ENCODE measurements at regions not wholly inside any gene's neighbourhood (a gene's known extent, or its start where the extent isn't known, plus 50 kb on each side); places are given as distances from the start of the nearest gene placed in this dataset.
"Not testable (repeated sequence)": the region's sequence is repeated elsewhere in the genome, so short reads cannot be mapped to it uniquely, and the experiment has no call there.

DNA sequence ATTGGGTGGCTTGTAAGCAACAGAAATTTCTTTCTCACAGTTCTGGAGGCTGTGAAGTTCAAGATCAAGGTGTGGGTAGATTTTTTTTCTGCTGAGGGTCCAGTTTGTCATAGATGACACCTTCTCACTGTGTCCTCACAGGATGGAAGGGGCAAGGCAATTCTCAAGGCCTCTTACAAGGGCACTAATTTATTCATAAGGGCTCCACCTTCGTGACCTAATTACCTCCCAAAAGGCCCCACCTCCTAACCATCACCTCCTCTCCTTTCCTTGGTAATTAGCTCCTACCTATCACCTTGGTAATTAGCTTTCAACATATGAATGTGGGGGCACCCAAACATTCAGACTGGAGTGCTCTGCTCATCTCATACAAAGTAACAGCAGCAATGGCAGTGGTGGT is 92.3 kb upstream of the CD44 start:
- DNase-seq (ENCODE audit: low read depth, low spot score): no peak

DNA sequence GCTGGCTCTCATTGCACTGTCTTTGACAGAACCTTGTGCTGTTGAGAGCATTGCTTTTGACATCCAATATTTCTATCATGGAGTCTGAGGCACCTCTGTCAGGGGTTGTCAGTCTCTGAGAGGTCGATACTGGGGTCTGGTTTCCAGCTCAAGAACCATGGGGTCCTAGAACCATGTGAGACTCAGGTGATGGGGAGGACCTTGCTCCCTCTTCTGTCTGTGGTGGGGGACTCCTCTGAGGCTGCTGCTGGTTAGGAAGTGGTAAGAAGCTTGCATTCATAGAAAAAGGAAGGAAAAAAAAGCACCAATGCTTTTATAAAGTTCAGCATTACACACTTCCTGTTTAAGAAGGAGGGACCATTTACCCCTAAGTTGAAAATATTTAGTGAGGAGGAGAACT is 91.8 kb upstream of the CD44 start:
- no peak for DNase-seq (ENCODE audit: low read depth, low spot score)

DNA sequence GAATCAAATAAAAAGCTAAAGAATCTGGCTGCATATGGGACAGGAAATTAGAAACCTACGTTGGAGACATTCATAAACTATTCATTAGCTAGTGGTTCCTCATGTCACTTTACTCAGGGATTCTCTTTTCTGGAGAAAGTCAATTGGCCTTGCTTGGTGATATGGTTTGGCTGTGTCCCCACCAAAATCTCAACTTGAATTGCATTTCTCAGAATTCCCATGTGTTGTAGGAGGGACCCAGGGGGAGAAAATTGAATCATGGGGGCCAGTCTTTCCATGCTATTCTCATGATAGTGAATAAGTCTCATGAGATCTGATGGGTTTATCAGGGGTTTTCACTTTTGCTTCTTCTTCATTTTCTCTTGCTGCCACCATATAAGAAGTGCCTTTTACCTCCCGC is 91.2 kb upstream of the CD44 start:
- no peak for DNase-seq (ENCODE audit: low read depth, low spot score)

- DNase-seq (ENCODE audit: low read depth, low spot score): not testable (repeated sequence)
Measured at GRCh38 chr11:35048346-35048745, 90.6 kb upstream of the CD44 start.

- DNase-seq (ENCODE audit: low read depth, low spot score): no peak
Measured at GRCh38 chr11:35049859-35050531, 89.0 kb upstream of the CD44 start.

DNA sequence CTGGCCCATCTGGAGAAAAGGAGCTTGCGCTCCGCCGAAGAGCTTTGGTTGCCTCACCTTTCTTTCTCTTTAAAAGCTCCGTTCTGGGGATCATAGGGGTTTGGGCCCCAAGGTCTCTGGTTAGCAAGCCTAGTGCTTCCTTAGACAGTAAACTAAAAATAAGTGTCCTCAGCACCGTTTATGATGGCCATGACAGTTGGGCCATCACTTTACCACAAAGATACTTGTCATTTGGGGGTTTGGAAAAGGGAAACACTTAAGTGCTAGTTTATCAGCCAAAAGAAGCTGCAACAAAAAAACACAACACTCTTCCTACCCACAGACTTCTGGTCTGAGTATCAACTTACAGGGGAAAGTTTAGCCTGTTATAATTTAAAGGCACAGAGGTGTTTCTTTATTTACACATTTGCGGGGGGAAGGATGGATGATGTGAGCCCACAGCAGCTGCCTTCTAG is 88.4 kb upstream of the CD44 start:
- no peak for DNase-seq (ENCODE audit: low read depth, low spot score)

DNA sequence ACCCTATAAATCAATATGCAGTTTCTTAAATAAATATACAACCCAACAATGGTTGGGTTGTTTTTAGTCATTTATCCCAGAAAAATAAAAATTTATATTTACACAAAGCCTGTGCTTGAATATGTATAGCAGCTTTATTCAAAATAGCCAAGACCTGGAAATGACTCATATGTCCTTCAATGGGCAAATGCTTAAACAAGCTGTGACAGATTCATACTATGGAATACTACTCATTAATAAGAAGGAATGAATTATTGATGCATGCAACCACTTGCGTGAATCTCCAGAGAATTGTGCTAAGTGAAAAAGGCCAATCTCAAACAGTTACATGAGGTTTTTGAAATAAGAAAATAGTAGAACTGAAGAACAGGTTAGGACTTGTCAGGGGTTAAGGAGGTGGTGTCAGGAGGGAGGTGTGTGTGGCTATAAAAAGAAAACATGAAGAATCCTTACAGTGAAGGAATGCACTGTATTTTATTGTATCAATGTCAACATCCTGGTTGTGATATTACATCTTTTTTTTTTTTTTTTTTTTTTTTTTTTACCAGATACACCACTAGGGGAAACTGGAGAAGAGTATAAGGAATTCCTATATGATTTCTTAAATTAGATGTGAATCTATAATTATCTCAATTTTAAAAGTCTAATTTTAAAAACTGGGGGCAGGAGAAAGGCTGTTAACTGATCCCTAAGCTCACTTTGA is 82.4 kb upstream of the CD44 start:
- DNase-seq (ENCODE audit: low read depth, low spot score): no peak

DNA sequence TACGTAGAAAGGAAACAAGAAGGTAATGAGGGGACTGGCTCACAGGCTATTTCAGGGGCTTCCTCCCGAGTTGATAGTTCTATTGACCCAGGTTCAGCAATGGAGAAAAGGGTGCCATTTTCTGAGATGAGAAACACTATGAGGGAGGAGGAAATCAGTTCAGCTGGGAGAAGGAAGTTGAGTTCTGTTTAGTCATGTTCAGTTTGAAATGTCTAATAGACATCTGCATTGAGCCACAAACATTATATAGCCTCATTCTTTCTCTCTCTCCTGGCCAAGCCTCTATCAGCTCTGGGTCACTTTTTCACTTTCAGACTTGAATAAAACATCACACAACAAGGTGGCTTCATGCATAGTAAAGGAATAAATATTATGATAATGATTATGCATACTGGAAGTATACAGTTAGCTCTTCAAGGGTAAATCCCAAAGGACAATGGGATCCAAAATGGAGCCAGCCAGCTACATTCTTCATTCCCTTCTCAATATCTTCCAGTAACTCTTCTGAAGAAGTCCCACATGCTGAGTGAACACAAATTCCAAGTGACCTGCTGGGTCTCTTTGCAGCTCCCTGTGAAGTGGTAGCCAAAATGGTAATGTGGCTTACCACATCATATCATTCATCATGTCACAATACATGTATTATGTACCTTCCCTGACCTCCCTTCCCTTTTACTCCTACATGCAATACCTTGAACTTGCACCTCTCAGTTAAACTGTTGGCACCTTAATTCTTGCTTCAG is 80.9 kb upstream of the CD44 start:
- peak; percentile 67 for DNase-seq (ENCODE audit: low read depth, low spot score)

DNA sequence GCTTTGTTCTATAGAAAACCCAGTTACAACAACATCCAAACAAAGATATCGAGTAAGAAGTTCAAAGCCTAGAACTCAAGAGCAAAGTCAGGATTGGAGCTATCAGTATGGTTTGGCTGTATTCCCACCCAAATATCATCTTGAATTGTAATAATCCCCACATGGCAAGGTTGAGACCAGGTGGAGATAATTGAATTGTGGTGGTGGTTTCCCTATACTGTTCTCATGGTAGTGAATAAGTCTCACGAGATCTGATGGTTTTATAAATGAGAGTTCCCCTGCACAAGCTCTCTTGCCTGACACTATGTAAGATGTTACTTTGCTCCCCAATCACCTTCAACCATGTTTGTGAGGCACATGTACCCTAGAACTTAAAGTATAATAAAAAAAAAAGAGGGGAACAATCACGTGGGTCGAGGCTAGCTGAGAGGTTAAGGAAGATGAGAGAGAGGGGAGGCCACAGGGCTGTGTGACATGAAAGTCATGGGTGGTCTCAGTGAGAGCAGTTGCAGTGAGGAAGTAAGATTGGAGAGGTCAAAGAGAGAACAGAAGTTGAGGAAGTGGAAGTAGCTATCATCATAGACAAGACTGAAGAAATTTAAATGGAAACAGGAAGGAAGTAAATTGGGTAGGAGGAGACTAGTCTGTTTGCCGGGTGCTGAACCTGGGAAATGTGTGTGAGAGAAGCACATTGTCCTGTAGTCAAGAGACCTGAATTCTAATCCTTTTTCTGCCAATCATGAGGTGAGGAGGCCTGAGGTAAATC is 80.1 kb upstream of the CD44 start:
- no peak for DNase-seq (ENCODE audit: low read depth, low spot score)

GRCh38 chr11:35061516-35062440 is 77.2 kb upstream of the CD44 start:
- no peak for DNase-seq (ENCODE audit: low read depth, low spot score)

DNA sequence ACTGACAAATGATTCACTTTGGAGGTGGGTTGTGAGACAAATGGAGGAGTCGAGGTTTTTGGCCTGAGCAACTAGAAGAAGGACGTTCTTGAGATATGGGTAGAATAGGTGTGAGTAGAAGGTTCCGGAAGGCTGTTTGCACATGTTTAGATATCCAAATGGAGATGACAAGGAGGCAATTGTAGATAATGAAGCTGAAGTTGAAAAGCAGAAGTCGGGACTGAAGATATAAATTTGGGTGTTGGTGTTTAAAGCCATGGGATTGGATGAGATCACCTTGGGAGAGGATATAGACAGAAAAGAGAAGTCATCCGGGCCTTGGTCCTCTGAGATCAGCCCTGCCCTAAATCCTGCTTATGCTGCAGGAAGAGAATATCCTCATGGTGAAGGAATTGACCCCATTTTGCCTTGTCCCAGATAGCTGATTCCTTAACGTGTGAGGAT is 75.5 kb upstream of the CD44 start:
- DNase-seq (ENCODE audit: low read depth, low spot score): no peak

- peak; percentile 39 for DNase-seq (ENCODE audit: low read depth, low spot score)
Measured at GRCh38 chr11:35064114-35064800, 74.7 kb upstream of the CD44 start.

DNA sequence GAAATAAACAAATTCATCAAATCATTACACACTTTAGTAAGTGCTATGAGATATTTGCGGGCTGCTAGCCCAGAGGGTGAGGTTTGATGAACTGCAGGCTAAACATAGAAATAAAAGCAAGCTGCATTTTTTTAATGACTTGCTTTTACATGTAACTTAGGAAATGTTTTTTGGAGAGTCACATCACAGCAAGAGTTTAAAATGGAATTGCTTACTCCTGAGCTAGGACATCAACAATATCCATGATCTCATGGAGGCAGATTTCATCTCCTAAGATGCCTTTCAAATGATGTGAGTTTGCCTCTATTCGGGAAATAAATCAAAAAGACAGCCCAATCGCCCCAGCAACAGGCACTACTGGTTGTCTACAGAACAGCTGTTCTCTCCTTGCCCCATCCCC is 73.4 kb upstream of the CD44 start:
- DNase-seq (ENCODE audit: low read depth, low spot score): no peak

GRCh38 chr11:35066030-35066429 is 72.9 kb upstream of the CD44 start:
- DNase-seq (ENCODE audit: low read depth, low spot score): no peak

DNA sequence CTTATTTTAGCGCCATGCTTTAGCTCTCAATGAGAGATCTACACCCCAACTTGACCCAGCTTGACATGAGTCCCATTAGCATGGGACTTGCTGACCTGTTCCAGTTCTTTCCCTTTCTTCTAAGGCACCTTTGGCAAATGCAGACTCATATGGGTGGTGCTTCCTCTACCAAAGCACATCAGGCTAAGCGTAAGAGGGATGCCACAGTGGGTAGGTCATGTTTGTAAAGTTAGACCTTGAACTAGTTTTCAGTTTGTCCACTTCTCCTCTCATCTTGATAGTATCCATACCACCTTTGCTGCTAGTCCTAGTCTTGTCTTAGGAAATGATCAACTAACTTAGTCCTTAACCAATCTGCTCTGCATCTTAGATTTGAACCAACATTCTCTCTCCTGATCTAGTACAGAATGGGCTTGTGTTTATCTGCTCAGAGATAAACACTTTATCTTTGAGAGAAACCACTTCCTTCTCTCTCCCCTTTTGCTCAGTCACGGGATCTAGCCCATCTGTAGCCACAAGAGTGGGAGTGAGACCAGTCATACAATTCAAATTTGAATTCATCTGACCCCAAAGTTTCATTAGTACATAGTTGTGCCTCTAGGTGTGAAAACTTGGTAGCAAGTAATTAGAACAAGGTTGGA is 72.1 kb upstream of the CD44 start:
- no peak for DNase-seq (ENCODE audit: low read depth, low spot score)

DNA sequence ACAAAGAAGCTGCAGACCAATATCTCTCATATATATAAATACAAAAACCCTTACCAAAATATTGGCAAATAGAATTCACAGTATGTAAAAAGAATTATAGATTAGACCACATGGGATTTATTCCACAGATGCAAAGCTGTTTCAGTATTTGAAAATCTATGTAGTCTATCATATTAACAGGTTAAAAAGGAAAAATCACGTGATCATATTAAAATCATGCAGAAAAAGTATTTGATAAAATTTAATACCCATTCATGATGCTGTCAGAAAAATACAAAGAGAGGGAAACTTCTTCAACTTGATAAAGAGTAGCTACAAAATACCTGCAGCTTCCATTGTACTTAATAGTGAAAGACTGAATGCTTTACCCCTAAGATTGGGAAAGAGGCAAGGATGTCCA is 67.2 kb upstream of the CD44 start:
- no peak for DNase-seq (ENCODE audit: low read depth, low spot score)

DNA sequence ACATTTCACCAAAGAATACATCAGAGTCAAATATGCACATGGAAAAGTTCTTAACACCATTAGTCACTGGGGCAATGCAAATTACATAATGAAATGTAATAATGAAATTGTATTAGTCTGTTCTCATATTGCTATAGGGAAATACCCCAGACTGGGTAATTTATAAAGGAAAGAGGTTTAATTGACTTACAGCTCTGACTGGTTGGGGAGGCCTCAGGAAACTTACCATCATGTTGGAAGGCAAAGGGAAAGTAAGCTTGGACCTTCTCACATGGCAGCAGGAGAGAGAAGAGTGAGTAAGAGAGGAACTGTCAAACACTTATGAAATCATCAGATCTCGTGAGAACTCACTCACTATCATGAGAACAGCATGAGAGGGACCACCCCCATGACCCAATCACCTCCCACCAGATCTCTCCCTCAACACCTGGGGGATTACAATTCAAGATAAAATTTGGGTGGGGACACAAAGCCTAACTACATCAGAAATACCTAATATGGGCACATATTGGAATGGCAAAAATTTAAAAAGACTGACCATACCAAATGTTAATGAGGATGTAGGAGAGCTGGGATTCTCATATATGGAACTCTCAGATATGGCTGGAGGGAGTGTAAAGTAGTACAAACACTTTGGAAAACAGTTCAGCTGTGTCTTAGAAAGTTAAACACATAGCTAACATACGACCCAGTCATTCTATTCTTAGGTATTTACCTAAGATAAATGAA is 65.1 kb upstream of the CD44 start:
- no peak for DNase-seq (ENCODE audit: low read depth, low spot score)

DNA sequence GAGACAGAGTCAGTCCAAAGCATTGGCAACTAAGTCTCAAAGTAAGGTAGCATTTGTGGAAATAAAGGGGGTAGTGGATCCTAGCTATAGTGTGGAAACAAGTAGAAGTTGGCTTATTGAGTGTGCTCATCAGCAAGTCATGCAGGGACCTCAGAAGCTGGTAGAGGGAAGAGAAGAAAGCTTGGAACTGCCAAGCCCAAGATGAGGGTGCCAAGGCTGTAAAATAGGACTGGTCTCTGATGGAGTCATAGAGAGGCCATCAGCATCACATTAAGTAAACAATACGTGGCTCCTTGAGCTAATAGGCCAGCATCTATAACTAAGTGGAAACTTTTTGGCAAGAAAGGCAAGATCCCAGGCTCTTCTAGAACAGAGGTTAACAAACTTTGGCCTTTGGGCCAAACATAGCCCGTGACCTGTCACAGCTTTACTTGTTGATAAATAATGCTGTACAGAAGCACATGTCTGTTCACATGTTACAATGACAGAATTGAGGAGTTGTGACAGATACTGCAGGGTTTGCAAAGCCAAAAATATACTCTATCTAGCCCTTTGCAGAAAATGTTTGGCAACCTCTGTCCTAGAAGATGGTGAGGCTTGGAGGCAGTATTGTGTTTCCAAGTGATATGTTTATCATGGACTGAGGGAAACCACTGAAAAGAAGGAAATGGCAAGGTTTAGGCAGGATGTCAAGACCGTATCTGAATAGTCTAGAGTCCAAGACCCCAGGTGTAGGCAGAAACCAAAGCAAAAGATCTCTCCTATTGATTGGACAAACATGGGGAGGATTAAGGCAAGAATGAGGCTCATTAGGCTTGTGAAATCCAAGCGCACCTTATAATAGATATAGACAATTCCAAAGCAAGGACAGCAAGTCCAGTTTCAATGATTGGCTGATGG is 62.5 kb upstream of the CD44 start:
- DNase-seq (ENCODE audit: low read depth, low spot score): no peak
